NCI-H2029 treated with DMSO at 0.1 percent for 48 hours (cell line): ENCODE measurements at regions not wholly inside any gene's neighbourhood (a gene's known extent, or its start where the extent isn't known, plus 50 kb on each side); places are given as distances from the start of the nearest gene placed in this dataset.

Source experiments
- DNase-seq: peaks from one replicate; lab custom pipeline; 2025; lab: John Stamatoyannopoulos, UW

DNA sequence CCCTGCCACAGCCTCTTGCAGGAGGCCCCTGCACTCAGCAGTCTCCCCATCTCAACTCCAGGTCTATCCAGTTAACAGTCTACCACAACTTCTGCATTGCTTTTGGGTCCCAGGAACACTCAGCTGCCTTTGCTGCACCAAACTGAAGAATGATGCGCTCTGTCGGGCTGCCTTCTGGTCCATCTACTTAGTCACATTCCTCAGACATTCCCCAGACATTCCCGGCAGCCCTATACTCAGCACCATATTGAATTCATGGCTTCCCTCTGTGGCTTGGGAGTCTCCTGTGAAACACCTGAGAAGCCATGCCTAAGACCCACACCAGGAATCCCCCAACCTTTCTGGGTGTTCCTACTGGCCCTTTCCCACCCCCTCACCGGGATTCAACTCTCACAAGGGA is 99.6 kb upstream of the COL21A1 start:
- DNase-seq, result no peak

DNA sequence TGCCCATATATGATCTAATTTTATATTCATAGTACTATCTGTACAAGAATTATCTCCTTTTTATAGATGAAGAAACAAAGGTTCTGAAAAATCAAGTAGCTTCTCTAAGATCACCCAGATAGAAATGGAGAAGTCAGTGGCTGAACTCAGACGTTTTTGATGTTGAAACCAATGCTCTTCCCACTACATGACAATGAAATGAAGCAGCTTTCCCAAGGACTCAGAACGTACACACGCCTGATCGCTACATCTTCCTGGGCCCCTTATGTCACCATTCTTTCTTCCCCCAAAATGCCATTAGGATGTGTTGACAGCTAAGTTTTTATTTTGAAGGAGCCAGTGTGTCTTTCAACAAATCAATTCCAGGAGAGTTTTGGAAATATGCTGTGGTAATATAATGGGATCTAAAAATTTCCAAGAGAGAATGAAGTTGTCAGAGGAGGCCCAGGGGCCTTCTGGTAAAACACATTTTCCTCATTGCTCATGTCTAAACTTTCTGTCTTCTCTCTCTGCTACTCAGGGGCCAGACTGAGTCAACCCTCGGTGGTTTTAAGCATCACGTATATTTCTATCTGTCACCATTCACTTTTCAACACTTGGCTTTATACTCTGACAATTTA is 98.1 kb upstream of the COL21A1 start:
- no peak for DNase-seq

DNA sequence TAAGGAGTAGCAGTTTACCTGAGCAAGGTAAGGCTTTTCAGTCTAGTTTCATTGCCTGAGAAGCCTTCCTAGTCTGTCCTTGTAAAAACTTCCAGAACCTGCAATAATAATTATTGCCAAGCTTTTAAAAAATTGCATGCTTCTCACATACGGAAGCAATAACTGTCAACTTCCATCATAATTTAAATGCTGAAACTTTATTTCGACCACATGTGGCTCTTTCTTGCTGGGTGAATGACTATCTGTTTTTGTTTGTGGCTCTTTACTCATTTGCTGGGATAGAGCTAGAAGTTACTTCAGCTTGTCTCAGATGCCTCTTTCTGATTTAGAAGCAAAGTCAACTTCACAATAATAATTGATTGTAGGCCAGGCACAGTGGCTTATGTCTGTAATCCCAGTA is 95.9 kb upstream of the COL21A1 start:
- DNase-seq, result no peak

DNA sequence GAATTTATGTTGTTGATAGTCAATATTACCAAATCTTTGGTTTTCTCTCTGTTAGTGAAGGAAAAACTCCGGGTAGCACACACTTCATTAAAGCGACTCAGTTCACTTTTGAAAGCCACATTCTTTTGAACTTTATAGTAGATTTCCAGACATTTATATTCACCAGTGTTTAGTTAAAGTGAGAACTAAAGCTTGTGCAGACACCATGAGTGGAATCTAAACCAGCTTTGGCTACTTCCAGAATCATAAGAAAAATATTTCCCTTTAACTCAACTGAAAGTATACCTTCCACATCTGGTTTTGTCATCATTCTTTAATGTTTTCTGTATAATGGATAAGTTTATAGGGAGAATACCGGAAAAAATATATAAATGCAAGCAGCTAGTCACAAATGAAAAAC is 92.1 kb upstream of the COL21A1 start:
- no peak for DNase-seq

DNA sequence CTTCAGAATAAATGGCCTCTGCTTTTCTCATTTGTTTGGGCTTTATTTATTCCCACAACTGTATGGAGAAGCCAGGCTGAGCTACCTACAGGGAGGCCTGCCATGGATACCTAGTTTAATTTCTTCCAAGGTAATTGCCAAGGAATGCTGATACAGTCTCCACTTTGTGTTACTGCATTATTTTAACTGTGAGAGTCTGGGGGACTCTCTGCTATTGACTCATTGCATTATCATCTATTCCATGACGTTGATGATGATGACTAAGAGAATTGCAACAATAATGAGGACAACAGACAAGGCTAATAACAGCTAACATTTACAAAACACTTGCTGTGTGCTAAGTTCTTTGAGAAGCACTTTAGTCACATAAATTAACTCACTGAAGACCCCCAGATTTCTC is 88.3 kb upstream of the COL21A1 start:
- no peak for DNase-seq

DNA sequence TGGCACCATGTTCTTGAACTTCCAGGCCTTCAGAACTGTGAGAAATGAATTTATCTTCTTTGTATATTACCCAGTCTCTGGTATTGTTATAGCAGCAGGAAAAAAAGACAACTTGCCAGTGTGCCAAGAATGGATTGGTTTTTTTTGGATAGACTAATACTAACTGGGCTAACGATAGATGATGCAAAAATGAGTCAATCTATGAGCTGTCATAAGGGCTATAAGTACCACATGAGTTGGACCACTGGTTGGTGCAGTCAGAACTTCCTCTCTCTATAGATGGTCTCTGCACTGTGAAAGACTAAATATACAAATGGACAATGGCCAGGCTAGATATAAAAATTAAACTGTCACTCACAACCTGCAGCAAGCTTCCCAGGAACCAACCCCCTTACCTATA is 87.6 kb upstream of the COL21A1 start:
- DNase-seq, result no peak

DNA sequence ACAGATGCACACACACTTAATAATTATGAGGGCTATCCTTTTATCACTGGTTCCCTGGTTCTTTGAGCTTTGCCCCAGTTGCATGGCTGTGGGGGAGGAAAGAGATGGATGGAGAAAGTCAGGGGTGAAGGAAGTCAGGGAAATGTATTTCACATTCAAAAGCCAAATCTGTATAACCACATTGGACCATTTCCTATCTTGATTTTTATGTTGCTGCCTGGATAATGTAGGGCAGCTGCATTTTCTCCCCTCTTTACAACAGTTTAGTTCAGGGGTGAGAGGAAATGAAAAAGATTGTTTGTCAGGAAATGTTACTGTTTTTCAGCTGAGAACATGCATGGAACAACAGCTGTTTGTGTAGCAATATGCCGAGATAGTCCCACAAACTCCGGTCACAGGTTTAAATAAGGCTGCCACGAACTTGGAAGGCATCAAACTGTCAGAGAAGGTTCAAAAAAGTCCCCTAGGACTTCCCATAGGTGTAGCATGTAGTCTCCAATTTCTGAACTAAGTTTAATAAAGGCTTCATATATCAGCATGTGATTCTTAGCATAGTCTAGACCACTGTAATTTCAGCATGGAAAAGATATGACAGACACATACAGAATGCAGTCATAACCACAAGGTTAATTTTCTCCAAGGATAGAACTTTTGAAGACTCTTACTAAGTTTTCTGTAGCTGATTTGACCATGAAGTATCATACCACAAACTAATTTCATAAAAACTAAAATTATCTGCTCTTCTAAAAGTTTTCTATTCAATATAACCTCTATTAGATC is 82.1 kb upstream of the COL21A1 start:
- no peak for DNase-seq

DNA sequence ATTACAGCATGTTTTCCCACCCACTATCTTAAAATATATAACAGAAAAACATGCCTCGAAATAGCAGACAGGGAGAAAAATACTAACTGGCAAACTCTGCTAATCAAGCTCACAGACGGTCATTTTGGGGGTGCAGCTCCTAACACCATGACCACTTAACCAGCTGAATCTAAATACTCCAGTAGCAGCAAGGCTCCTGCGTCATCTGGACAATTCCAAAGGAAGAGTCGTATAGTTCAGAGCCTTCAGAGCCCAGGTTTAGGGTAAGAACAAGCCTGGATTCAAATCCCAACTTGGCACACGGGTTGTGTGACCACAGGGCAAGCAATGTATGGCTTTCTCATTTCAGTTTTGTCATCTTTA is 81.3 kb upstream of the COL21A1 start:
- no peak for DNase-seq

DNA sequence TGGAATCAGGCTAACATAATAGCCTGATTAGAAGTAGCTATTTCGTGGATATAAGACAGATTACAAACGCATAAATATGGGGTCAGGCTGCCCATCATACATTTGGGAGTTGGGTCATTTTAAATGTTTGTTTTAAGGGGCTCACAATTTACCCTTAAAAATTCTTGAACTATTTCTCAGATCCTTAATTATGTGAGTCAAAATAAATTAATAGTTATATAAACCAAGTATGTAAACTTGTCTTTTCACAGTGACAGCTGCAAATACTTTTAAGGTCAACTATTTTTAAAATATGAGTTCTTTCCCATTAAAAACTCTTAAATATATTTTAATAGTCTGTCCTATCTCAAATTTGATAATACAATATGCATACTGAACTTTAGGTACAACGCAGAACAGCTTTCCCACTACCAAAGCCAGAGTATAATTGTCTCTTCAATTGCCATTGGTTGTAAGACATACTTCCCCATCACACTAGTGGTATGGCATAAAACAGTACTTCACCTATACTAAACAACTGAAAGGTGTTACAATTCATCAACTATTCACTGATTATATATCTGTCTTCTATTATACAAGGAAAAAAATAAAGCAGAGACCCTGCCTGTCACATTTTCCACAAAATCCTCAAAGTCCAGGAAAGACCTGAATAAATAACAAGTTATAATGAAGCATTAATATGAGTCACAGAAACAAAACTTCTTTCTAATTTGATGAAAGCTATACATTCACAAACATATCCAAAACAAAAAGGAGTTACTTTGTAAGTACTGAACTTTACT is 80.8 kb upstream of the COL21A1 start:
- DNase-seq, result no peak

DNA sequence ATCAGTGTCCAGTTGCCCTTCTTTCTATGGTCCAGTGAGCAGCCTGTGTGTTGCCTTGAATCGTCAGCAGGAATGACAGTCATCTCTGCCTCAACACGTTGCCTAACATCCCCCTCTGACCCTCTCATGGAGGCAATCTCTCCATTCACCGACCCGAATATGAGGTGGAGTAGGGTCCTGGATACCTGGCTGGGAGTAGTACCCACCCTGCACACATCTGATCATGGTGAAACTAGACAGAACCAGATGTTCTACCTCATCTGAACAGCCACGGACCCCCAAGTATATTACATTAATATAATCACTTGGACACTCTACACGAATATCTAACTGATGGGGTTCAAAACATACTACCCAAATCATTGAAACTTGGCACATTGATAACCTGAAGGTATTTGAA is 77.0 kb upstream of the COL21A1 start:
- DNase-seq, result no peak

DNA sequence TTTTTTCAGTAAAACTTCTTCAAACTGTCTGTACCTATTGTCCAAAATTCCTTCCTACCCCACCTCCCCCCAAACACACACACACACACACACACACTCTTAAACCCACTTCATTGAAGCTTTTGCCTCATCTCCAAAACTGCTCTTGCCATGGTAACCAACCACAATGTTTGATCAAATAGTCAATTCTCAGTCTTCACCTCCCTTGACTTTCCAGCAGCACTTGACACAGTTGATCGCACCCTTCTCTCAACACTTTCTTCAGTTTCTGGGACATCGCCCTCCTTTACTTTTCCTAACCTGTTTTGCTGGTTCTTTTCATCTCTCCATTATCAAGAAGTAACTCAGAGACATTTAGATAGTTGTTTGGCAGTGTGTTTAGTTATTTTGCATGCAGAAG is 71.5 kb upstream of the COL21A1 start:
- no peak for DNase-seq

DNA sequence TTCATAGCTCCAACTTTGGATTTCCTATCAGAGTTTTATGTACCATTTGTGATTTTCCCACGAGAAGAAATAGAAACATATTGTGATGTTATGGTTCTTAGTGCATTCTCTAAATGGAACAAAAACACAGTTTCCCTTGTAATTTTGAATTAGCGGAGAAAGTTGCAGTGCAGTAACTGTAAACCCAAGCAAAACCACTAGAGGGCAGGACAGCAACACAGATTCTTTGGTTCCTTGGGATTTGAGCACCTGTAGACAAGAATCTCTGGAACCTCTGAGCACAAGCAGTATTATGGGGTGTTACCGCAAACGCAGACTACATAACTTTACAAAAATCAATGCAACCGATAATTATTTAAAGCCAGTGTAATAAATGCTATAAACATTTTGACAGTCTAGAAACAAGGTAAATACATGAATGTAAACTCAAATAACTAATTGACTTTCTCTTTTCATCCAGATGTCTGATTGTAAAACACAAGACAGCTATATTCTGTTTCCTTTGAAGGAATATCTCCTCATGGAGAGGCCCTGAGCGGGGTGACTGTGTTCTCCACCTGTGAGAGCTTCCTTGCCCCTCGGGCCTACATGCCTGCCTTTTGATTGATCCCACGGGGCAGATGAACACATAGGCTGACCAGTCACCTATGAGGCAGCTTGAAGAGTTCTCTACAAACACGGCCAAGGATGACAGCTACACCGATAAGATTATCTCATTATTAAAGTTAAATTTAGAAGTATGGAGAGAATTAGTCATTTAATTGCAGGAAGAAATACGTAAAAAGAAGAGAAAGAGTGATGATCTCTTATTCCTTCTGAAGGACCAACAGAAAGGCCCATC is 67.5 kb upstream of the COL21A1 start:
- DNase-seq, result peak; percentile 31

DNA sequence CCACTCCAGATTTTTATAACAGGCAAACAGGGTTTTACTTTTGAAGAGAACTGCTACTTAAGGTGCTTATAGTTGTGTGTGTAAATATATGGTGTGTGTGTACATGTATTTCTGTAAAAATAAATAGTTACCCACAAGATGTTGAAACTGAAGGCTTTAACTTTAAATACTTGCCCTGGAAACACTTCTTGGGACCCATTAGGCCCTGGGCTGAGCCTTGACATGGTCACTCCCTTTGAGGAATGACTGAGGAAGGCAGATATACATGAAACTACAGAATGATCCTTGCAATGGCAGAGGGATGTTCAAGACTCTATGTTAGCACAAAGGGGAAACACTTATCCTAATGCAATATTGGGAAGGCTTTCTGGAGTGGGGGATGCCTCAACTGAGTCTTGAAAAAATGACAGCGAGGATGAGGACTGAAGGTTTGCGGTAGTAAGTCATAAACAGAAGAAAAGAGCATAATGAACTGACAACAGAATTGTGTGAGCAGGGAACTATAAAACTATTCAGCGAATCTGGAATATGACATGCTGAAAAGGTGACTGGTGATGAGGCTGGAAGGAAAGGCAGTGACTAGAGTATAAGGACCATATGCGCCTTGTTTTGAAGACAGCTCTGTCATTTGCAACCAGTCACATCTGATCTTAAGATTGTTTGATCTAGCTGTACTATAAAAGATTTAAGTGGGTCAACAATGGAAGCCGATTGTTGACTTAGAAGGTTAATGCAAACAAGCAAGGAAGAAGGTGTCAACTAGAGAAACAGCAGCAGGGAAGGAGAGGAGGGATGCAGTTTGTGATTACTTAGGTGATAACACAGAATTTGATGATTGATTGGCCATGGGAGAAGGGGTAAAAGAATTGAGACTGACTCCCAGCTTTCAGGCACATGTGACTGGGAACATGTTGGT is 64.4 kb upstream of the COL21A1 start:
- DNase-seq, result no peak

DNA sequence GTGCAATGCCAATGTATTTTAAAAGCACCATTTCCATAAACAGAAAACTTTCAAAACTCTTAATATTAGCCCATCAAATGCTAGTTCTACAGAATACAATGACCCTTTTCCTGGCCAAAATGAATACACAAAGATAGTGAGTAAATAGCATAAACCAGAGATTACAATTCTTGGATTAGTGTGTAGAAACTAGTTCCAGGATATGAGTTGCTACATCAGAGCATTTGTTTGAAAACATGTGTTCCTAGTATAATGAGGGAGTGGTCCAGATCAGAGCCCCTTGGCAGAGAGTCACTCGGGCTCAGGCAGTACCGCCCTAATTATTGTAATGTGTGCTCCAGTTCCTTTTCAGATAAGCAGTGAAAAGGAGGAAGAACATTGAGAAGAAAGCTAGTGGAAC is 63.7 kb upstream of the COL21A1 start:
- no peak for DNase-seq

DNA sequence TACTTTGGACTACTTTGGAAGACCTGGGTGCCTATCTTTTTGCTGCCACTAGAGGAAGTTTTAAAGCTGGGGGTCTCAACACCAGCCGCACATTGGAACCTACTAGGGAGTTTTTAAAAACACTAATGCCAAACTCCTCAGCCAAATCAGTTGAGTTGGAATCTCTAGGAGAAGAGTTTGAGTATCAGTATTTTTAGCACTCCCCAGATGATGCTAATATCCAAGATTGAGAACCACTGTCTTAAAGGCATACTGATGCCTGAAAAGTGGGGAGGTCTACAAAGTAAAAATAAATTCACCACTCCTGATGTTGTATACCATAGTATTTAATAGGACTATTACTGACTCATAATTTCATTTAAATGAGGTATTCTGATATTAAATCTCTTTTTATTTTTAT is 62.9 kb upstream of the COL21A1 start:
- no peak for DNase-seq

DNA sequence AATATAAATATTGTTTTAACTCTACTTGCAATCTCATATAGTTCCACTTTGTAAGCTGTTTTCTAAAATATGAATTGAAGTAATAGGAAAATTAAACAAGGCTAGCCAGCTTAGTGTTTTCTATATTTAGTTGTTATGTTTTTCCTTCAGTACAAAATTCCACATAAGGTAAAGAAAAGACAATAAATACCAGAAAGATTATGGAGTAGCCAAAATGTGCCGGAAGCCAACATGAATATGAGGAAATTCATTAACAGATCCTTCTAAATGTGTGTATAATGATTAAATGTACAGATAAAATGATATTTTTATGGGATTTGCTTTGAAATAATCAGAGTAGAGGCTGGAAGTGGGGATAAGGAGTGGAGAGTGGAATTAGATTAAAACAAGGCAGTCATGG is 52.5 kb upstream of the COL21A1 start:
- DNase-seq, result no peak

DNA sequence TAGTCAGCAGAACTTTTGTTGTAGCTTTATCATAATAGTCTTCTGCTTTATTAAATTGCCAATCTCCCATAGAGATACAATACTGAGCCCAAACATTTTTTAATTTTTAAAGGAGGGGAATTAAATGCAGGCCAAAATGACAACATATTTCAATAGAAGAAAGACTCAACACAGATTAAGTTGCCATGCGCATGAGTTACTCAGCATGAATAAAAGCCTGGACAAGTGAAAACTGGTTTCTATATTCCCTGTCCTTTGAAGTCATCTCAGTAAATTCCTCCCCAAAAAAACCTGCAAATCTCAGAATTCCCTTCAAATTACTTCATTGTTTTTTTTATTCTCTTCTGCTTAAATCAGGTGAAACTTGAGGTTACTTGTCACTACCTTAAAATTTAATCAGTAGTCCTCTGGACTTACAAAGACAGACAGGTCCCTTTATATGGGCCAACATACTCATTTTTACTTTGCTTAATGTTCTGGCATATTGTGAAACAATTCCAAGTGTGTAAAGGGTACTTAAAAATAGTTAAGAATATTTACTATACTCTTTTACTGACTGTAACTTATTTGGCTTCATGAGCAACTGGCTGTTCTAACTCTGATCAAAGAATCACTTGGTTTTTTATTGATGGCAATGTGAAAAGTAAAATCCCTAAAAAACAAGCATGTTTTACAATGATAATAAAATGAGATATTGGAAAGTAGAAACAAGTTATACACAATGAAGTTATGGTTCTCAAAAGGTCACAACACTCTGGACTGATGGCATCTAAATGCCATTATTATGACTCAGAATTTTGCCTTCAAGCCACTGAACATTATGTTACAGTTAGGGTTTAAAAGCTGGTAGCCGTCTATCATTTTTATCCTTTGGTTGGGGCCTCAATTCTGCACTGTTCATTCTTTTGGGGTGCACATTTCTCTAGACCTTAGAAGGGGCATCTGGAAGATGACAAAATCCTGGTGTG is 49.9 kb upstream of the COL21A1 start:
- no peak for DNase-seq
